C4-2B (cell line): ENCODE measurements at regions not wholly inside any gene's neighbourhood (a gene's known extent, or its start where the extent isn't known, plus 50 kb on each side); places are given as distances from the start of the nearest gene placed in this dataset.

Experiments used
- CTCF ChIP-seq: fragments of 450-650 bp; conservative IDR thresholded peaks from 2 replicates; pipeline ENCODE4 v1.5.1; 2017; ENCODE audit warnings: mild to moderate bottlenecking
- ZFX ChIP-seq: fragments of 450-650 bp; IDR thresholded peaks from 2 replicates; pipeline ENCODE4 v1.6.1; 2017

GRCh38 chr2:8534386-8534728, 147.5 kb upstream of the ID2 start:
- TF ChIP-seq CTCF (no peak), ZFX (no peak)
